WTC11 (cell line): ENCODE measurements at regions not wholly inside any gene's neighbourhood (a gene's known extent, or its start where the extent isn't known, plus 50 kb on each side); places are given as distances from the start of the nearest gene placed in this dataset.

Source experiments
- NR2C2 ChIP-seq: sonication (generic); formaldehyde crosslinking; IDR thresholded peaks from 2 replicates; pipeline ENCODE4 v1.8.0; 2022; ENCODE audit warnings: mild to moderate bottlenecking, missing genetic modification reagents
- NR3C1 ChIP-seq: sonication (generic); formaldehyde crosslinking; conservative IDR thresholded peaks from 2 replicates; pipeline ENCODE4 v1.8.1; 2023; ENCODE audit warnings: low read depth, mild to moderate bottlenecking, missing genetic modification reagents
- RELA ChIP-seq: sonication (generic); formaldehyde crosslinking; IDR thresholded peaks from 2 replicates; pipeline ENCODE4 v1.8.1; 2022; ENCODE audit warnings: missing genetic modification reagents, mild to moderate bottlenecking, borderline replicate concordance
- SMAD4 ChIP-seq: sonication (generic); formaldehyde crosslinking; IDR thresholded peaks from 2 replicates; pipeline ENCODE4 v1.8.0; 2022; ENCODE audit warnings: mild to moderate bottlenecking, missing genetic modification reagents
- SOX15 ChIP-seq: fragments of 250-450 bp; sonication (Bioruptor Pico); IDR thresholded peaks from 2 replicates; pipeline ENCODE4 v1.9.0; 2021; ENCODE audit warnings: mild to moderate bottlenecking
- SP1 ChIP-seq: sonication (generic); formaldehyde crosslinking; conservative IDR thresholded peaks from 2 replicates; pipeline ENCODE4 v1.8.1; 2022; ENCODE audit warnings: missing genetic modification reagents
- TCF7 ChIP-seq: sonication (generic); formaldehyde crosslinking; IDR thresholded peaks from 2 replicates; pipeline ENCODE4 v1.8.0; 2022; ENCODE audit warnings: mild to moderate bottlenecking, low read depth, missing genetic modification reagents, moderate library complexity
- TEAD4 ChIP-seq: sonication (generic); formaldehyde crosslinking; IDR thresholded peaks from 2 replicates; pipeline ENCODE4 v1.8.0; 2022; ENCODE audit warnings: mild to moderate bottlenecking, missing genetic modification reagents
- ZNF263 ChIP-seq: sonication (generic); formaldehyde crosslinking; IDR thresholded peaks from 2 replicates; pipeline ENCODE4 v1.8.1; 2022; ENCODE audit warnings: low read depth, mild to moderate bottlenecking, moderate library complexity, missing genetic modification reagents
- TF ChIP-seq, protein P1 (sequence below): sonication (generic); formaldehyde crosslinking; IDR thresholded peaks from 2 replicates; pipeline ENCODE4 v1.8.0; 2023; ENCODE audit warnings: missing genetic modification reagents
- TF ChIP-seq, protein P2 (sequence below): fragments of 200-600 bp; IDR thresholded peaks from 2 replicates; pipeline ENCODE4 v1.8.0; 2022; ENCODE audit warnings: antibody characterized with exemption
- TF ChIP-seq, protein P3 (sequence below): sonication (generic); formaldehyde crosslinking; IDR thresholded peaks from 2 replicates; pipeline ENCODE4 v1.8.0; 2022; ENCODE audit warnings: mild to moderate bottlenecking, missing genetic modification reagents
- TF ChIP-seq, protein P4 (sequence below): sonication (generic); formaldehyde crosslinking; IDR thresholded peaks from 2 replicates; pipeline ENCODE4 v1.8.1; 2023; ENCODE audit warnings: mild to moderate bottlenecking, moderate library complexity, missing genetic modification reagents

DNA sequence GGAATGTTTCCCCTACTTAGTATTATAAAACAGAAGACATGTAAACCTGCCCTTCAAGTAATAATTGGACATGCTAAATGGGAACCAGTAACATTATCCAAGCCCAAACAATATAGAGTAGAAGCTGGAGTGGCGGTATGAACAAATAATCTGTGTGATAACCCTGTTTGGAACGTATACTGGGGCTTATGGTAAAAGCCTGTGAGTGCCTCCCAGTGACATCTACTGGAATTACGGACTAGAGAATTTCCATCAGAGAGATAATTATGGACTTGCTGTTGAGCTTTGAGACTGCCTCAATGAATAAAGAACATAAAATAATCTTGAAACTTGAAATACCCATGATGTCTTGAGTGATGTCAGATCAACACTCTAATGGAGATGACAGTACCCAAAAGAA, 406.3 kb upstream of the GRIA3 start:
- TF ChIP-seq, protein P1, sequence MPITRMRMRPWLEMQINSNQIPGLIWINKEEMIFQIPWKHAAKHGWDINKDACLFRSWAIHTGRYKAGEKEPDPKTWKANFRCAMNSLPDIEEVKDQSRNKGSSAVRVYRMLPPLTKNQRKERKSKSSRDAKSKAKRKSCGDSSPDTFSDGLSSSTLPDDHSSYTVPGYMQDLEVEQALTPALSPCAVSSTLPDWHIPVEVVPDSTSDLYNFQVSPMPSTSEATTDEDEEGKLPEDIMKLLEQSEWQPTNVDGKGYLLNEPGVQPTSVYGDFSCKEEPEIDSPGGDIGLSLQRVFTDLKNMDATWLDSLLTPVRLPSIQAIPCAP (CRISPR knock-in tag) = no peak
- TF ChIP-seq, protein P2, sequence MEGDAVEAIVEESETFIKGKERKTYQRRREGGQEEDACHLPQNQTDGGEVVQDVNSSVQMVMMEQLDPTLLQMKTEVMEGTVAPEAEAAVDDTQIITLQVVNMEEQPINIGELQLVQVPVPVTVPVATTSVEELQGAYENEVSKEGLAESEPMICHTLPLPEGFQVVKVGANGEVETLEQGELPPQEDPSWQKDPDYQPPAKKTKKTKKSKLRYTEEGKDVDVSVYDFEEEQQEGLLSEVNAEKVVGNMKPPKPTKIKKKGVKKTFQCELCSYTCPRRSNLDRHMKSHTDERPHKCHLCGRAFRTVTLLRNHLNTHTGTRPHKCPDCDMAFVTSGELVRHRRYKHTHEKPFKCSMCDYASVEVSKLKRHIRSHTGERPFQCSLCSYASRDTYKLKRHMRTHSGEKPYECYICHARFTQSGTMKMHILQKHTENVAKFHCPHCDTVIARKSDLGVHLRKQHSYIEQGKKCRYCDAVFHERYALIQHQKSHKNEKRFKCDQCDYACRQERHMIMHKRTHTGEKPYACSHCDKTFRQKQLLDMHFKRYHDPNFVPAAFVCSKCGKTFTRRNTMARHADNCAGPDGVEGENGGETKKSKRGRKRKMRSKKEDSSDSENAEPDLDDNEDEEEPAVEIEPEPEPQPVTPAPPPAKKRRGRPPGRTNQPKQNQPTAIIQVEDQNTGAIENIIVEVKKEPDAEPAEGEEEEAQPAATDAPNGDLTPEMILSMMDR = no peak
- TF ChIP-seq, protein P3, sequence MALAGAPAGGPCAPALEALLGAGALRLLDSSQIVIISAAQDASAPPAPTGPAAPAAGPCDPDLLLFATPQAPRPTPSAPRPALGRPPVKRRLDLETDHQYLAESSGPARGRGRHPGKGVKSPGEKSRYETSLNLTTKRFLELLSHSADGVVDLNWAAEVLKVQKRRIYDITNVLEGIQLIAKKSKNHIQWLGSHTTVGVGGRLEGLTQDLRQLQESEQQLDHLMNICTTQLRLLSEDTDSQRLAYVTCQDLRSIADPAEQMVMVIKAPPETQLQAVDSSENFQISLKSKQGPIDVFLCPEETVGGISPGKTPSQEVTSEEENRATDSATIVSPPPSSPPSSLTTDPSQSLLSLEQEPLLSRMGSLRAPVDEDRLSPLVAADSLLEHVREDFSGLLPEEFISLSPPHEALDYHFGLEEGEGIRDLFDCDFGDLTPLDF (CRISPR knock-in tag) = no peak
- TF ChIP-seq SP1 (CRISPR knock-in tag) (no peak), SOX15 (CRISPR knock-in tag) (no peak), NR3C1 (CRISPR knock-in tag) (no peak), NR2C2 (CRISPR knock-in tag) (no peak), RELA (no peak), ZNF263 (CRISPR knock-in tag) (no peak), TEAD4 (CRISPR knock-in tag) (no peak), TCF7 (CRISPR knock-in tag) (no peak), SMAD4 (CRISPR knock-in tag) (no peak)
- TF ChIP-seq, protein P4, sequence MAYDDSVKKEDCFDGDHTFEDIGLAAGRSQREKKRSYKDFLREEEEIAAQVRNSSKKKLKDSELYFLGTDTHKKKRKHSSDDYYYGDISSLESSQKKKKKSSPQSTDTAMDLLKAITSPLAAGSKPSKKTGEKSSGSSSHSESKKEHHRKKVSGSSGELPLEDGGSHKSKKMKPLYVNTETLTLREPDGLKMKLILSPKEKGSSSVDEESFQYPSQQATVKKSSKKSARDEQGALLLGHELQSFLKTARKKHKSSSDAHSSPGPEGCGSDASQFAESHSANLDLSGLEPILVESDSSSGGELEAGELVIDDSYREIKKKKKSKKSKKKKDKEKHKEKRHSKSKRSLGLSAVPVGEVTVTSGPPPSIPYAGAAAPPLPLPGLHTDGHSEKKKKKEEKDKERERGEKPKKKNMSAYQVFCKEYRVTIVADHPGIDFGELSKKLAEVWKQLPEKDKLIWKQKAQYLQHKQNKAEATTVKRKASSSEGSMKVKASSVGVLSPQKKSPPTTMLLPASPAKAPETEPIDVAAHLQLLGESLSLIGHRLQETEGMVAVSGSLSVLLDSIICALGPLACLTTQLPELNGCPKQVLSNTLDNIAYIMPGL (CRISPR knock-in tag) = no peak
